Esophagus squamous epithelium (tissue), 5 donors: ENCODE measurements at regions not wholly inside any gene's neighbourhood (a gene's known extent, or its start where the extent isn't known, plus 50 kb on each side); places are given as distances from the start of the nearest gene placed in this dataset.

ENCODE experiments used
- DNase-seq: peaks from one replicate; lab custom pipeline; 2025; lab: John Stamatoyannopoulos, UW
- H3K27ac ChIP-seq, 4 donors: fragments of 200-600 bp; sonication (generic); one replicate each; pipeline ENCODE4 v1.5.1; 2016 to 2019; ENCODE audit warnings: mild to moderate bottlenecking in 1 of 4
- H3K27me3 ChIP-seq, 4 donors: fragments of 200-600 bp; sonication (generic); 1 replicate in 3 of 4; 2 replicates in 1 of 4; pipeline versions ENCODE4 v1.5.1 to v1.6.0; 2017 to 2021; ENCODE audit warnings: antibody characterized with exemption in 1 of 4
- H3K36me3 ChIP-seq, 3 donors: fragments of 200-600 bp; sonication (generic); one replicate each; pipeline ENCODE4 v1.5.1; 2016 to 2019
- H3K4me1 ChIP-seq, 3 donors: fragments of 200-600 bp; sonication (generic); one replicate each; pipeline ENCODE4 v1.5.1; 2017 to 2019
- H3K4me3 ChIP-seq, 4 donors: fragments of 200-600 bp; sonication (generic); 1 replicate in 3 of 4; 2 replicates in 1 of 4; pipeline ENCODE4 v1.5.1; 2016 to 2019; ENCODE audit warnings: mild to moderate bottlenecking in 2 of 4, moderate library complexity in 1 of 4
- H3K9me3 ChIP-seq, 3 donors: fragments of 200-600 bp; sonication (generic); one replicate each; pipeline ENCODE4 v1.5.1; 2016 to 2019
- POLR2A ChIP-seq, 4 donors: fragments of 450-650 bp; IDR thresholded peaks; one replicate each; pipeline ENCODE4 v1.6.1; 2017; ENCODE audit warnings: antibody characterized with exemption in 4 of 4, mild to moderate bottlenecking in 4 of 4, moderate library complexity in 3 of 4
- WGBS, 2 donors: methylation state at CpG; one replicate each; pipeline ENCODE4 v1.1.5; 2018; 5-methylcytosine and 5-hydroxymethylcytosine counted together
- intact Hi-C: fragments of 100-400 bp; cut with DNase I; formaldehyde crosslinking; loops from one replicate; pipeline ENCODE4 v1.15.0; 2022
- TF ChIP-seq, protein P1 (sequence below), 6 experiments: fragments of 450-650 bp in 4 of 6; fragments of 200-600 bp in 2 of 6; sonication (generic) in 2 of 6; IDR thresholded peaks; one replicate each; pipeline ENCODE4 v1.5.1; 2016 to 2019; ENCODE audit warnings: antibody characterized with exemption in 6 of 6, mild to moderate bottlenecking in 4 of 6, moderate library complexity in 4 of 6
- donor health status: DM: yes; HTN: yes; CAD: no.

DNA sequence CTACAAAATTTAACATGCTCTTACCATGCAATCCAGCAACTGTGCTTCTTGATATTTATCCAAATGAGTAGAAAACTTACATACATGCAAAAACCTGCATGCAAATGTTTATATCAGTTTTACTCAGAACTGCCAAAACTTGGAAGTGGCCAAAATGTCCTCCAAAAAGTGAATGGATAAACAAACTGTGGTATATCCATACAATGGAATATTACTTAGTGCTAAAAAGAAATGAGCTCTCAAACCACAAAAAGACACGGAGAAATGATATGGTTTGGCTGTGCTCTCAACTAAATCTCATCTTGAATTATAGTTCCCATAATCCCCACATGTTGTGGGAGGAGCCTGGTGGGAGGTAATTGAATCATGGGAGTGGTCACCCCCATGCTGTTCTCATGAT is 267.2 kb downstream of the ZEB2 start:
- intact Hi-C loops, result no loop called here
- Histone ChIP-seq H3K36me3 (no peaks in the 10 kb centered on the region), H3K4me1 (peaks cover 0 to 3% (median 0%) of the 10 kb centered on the region in 3 donors), H3K4me3 (no peak overlapping the region), H3K27me3 (no peaks in the 10 kb centered on the region), H3K9me3 (peaks cover 0 to 29% (median 24%) of the 10 kb centered on the region in 3 donors), H3K27ac (no peak overlapping the region)
- DNase-seq, result no peak
- 87 to 100% methylated on average over 1 of the region's 1 CpG for WGBS, 2 donors
- TF ChIP-seq, protein P1, sequence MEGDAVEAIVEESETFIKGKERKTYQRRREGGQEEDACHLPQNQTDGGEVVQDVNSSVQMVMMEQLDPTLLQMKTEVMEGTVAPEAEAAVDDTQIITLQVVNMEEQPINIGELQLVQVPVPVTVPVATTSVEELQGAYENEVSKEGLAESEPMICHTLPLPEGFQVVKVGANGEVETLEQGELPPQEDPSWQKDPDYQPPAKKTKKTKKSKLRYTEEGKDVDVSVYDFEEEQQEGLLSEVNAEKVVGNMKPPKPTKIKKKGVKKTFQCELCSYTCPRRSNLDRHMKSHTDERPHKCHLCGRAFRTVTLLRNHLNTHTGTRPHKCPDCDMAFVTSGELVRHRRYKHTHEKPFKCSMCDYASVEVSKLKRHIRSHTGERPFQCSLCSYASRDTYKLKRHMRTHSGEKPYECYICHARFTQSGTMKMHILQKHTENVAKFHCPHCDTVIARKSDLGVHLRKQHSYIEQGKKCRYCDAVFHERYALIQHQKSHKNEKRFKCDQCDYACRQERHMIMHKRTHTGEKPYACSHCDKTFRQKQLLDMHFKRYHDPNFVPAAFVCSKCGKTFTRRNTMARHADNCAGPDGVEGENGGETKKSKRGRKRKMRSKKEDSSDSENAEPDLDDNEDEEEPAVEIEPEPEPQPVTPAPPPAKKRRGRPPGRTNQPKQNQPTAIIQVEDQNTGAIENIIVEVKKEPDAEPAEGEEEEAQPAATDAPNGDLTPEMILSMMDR (IDR thresholded peaks at IDR 0.05), result no peak
- TF ChIP-seq POLR2A (IDR thresholded peaks at IDR 0.05), result no peak

DNA sequence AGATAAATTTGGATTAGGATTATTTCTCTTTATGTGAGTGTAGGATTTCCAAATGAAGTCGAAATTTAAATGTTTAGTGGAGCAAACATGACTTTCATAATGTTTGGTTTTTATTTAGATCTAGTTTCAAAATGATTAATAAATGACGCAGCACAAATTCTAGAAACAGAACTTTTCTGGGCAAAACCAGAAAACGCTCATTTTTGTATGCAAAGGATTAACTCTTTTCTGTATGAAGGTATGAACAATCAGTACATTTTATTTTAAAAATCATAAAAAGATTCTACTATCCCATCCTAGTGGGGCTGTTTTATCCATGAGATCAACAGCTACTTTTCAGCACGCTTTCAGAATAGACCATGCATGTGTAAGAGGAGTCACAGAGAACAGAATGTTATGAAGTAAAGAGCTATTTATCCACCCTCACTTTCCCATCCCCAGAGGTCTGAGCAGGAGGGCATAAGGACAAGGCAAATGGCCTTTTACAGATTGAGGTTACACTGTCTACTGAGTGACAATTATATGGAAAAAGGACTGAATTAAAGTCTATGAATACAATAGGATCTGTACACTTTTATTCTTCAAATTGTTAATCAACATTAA is 270.8 kb downstream of the ZEB2 start:
- WGBS, 2 donors, result 44 to 67% methylated on average over 4 of the region's 4 CpGs
- Histone ChIP-seq H3K9me3 (peaks cover 0 to 19% (median 15%) of the 10 kb centered on the region in 3 donors), H3K27me3 (no peaks in the 10 kb centered on the region), H3K4me3 (peak overlapping the region in 1 of 4 donors; percentile 9), H3K4me1 (no peaks in the 10 kb centered on the region), H3K27ac (peak overlapping the region in 1 of 4 donors; percentile 34), H3K36me3 (no peaks in the 10 kb centered on the region)
- intact Hi-C loops, result no loop called here
- TF ChIP-seq, protein P1 (IDR thresholded peaks at IDR 0.05), result no peak
- no peak for TF ChIP-seq POLR2A (IDR thresholded peaks at IDR 0.05)
- no peak for DNase-seq

DNA sequence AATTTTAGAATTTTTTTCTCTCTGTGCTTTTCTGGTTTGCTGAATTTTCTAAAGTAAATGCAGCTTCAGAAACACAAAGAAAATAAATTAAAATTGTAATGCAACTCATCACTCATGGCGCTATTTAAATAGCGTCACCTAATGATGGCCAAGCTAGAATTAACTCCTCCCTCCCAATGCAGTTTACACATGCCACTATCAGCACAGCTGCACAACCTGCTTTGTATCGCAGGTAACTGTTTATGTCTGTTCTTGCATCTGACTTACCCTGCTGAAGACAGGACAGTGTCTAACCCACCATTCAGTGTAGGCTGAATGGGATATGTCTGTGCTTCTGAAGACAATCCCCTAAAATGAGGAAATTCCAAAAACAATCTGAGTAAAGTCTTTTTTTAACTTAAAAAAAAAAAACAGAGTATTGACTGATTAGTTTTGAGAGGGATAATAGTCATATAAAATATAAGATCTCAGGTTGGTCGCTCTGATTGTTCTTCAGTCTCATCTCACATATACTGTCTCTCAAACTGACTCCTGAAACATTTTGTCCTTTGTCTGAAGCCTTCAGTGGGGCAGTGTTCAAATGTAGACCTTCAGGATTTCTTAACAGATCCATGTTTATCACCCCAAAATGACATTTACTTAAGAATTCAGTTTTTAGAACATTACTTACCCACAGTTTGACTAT is 271.4 kb downstream of the ZEB2 start:
- no peak for TF ChIP-seq POLR2A (IDR thresholded peaks at IDR 0.05)
- TF ChIP-seq, protein P1 (IDR thresholded peaks at IDR 0.05), result no peak
- WGBS, 2 donors, result 90 to 91% methylated on average over 4 of the region's 4 CpGs
- peak overlapping the region in 1 of 4 donors; percentile 34 for H3K27ac ChIP-seq

DNA sequence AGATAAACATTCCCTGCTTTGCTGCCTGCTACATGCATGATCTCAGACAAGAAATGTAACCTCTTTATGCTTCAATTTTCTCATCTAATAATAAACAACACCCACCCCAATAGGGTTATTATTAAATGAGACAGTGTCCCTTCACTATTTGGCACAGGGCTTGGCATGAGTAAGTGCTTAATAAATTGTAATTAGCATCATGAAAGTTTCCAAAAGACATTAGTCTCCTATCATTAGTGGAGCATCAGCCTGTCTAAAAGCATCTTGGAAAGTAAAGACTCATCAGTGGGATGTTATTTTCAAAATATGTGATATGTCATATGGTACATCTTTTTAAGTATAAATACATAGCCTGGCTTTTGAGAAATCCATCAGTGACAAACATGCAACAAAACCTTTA is 275.0 kb downstream of the ZEB2 start:
- intact Hi-C loops, result no loop called here
- no peak for DNase-seq
- Histone ChIP-seq H3K27me3 (no peaks in the 10 kb centered on the region), H3K36me3 (no peaks in the 10 kb centered on the region), H3K4me3 (no peak overlapping the region), H3K9me3 (no peaks in the 10 kb centered on the region), H3K27ac (no peak overlapping the region), H3K4me1 (peaks cover 0 to 15% (median 7%) of the 10 kb centered on the region in 3 donors)
- TF ChIP-seq, protein P1 (IDR thresholded peaks at IDR 0.05), result no peak
- no peak for TF ChIP-seq POLR2A (IDR thresholded peaks at IDR 0.05)

More for the DNA sequence above, 271.4 kb downstream of the ZEB2 start:
- no peaks in the 10 kb centered on the region for H3K27me3 ChIP-seq
- DNase-seq, result no peak
- H3K4me3 ChIP-seq, result peak overlapping the region in 1 of 4 donors; percentile 9
- no peaks in the 10 kb centered on the region for H3K36me3 ChIP-seq
- H3K4me1 ChIP-seq, result no peaks in the 10 kb centered on the region
- intact Hi-C loops, result no loop called here
- H3K9me3 ChIP-seq, result peaks cover 0 to 12% (median 8%) of the 10 kb centered on the region in 3 donors

DNA sequence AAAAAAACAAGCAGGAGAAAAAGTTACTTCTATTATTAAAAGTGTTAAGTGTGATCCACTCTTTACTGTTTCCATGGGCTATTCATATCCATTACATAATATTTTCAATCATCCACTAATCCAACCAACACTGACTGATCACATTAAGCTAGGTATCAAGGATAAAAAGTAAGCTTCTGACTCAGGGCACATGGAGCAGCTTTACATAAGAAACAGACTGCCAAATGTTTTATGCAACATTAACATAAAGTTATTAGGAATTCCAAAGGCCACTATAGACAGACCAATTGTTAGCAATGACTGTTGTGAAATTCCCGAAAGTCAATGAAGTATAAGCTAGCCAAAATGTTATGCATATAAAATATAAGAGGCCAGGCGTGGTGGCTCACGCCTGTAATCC is 277.6 kb downstream of the ZEB2 start:
- no peak overlapping the region for H3K27ac ChIP-seq
- H3K4me3 ChIP-seq, result no peak overlapping the region
- WGBS, 2 donors, result 71 to 79% methylated on average over 3 of the region's 3 CpGs
- H3K36me3 ChIP-seq, result no peaks in the 10 kb centered on the region
- H3K9me3 ChIP-seq, result no peaks in the 10 kb centered on the region
- TF ChIP-seq POLR2A (IDR thresholded peaks at IDR 0.05), result no peak
- TF ChIP-seq, protein P1 (IDR thresholded peaks at IDR 0.05), result no peak
- no peaks in the 10 kb centered on the region for H3K27me3 ChIP-seq
- peaks cover 0 to 15% (median 7%) of the 10 kb centered on the region in 3 donors for H3K4me1 ChIP-seq
- DNase-seq, result no peak
- intact Hi-C loops, result no loop called here
